CD8-positive, alpha-beta memory T cell (primary cell): ENCODE measurements at regions not wholly inside any gene's neighbourhood (a gene's known extent, or its start where the extent isn't known, plus 50 kb on each side); places are given as distances from the start of the nearest gene placed in this dataset.

Experiments used
- CTCF ChIA-PET: fragments of 350-600 bp; sonication (Branson Sonifier 250); formaldehyde crosslinking; loops from one replicate; lab custom pipeline; 2021; ENCODE audit warnings: antibody characterized with exemption; lab: Charles Lee
- POLR2A ChIA-PET: fragments of 350-600 bp; sonication (Branson Sonifier 250); formaldehyde crosslinking; loops from one replicate; lab custom pipeline; 2021; ENCODE audit warnings: antibody characterized with exemption; lab: Charles Lee
- DNase-seq, 5 donors: peaks; one replicate each; pipeline versions ENCODE4 v3.0.0 to v3.0.0-alpha.2; 2020 to 2022; ENCODE audit warnings: mixed read lengths in 1 of 5
- H3K27ac ChIP-seq: one replicate; pipeline ENCODE4 v1.7.0; 2013; ENCODE audit warnings: low read depth, mild to moderate bottlenecking, low read length, moderate library complexity
- H3K27me3 ChIP-seq: 2 replicates; pipeline ENCODE4 v1.7.0; 2013; ENCODE audit warnings: low read length, mild to moderate bottlenecking; ENCODE audit not compliant: insufficient read depth, poor library complexity, severe bottlenecking
- H3K36me3 ChIP-seq: 2 replicates; pipeline ENCODE4 v1.7.0; 2013; ENCODE audit warnings: mild to moderate bottlenecking, low read length, moderate library complexity; ENCODE audit not compliant: insufficient read depth
- H3K4me1 ChIP-seq: 2 replicates; pipeline ENCODE4 v1.7.0; 2013; ENCODE audit warnings: mild to moderate bottlenecking, low read length, moderate library complexity; ENCODE audit not compliant: insufficient read depth
- H3K4me3 ChIP-seq: 2 replicates; pipeline ENCODE4 v1.7.0; 2013; ENCODE audit warnings: mild to moderate bottlenecking, low read length
- H3K9me3 ChIP-seq: 2 replicates; pipeline ENCODE4 v1.7.0; 2013; ENCODE audit warnings: mild to moderate bottlenecking, low read length
- H3K27ac Mint-ChIP-seq, 8 donors: one replicate each; pipeline ENCODE4 v1.8.0; 2020 to 2021; ENCODE audit warnings: mixed read lengths in 8 of 8, mild to moderate bottlenecking in 6 of 8, inconsistent platforms in 3 of 8, moderate library complexity in 3 of 8
- H3K27me3 Mint-ChIP-seq, 2 donors: one replicate each; pipeline ENCODE4 v1.8.0; 2020 to 2021; ENCODE audit warnings: mixed read lengths in 2 of 2, mild to moderate bottlenecking in 1 of 2, moderate library complexity in 1 of 2
- H3K36me3 Mint-ChIP-seq, 3 donors: one replicate each; pipeline ENCODE4 v1.8.0; 2020 to 2021; ENCODE audit warnings: mixed read lengths in 3 of 3, inconsistent platforms in 1 of 3, mild to moderate bottlenecking in 1 of 3
- H3K4me1 Mint-ChIP-seq, 3 donors: one replicate each; pipeline ENCODE4 v1.8.0; 2020 to 2021; ENCODE audit warnings: mixed read lengths in 3 of 3, inconsistent platforms in 1 of 3, mild to moderate bottlenecking in 1 of 3
- H3K4me3 Mint-ChIP-seq, 7 donors: one replicate each; pipeline ENCODE4 v1.8.0; 2020 to 2021; ENCODE audit warnings: mixed read lengths in 7 of 7, mild to moderate bottlenecking in 6 of 7, moderate library complexity in 4 of 7, inconsistent platforms in 2 of 7
- H3K9me3 Mint-ChIP-seq, 5 donors: one replicate each; pipeline ENCODE4 v1.8.0; 2020 to 2022; ENCODE audit warnings: mixed read lengths in 5 of 5, mild to moderate bottlenecking in 3 of 5, moderate library complexity in 2 of 5, inconsistent platforms in 1 of 5

DNA sequence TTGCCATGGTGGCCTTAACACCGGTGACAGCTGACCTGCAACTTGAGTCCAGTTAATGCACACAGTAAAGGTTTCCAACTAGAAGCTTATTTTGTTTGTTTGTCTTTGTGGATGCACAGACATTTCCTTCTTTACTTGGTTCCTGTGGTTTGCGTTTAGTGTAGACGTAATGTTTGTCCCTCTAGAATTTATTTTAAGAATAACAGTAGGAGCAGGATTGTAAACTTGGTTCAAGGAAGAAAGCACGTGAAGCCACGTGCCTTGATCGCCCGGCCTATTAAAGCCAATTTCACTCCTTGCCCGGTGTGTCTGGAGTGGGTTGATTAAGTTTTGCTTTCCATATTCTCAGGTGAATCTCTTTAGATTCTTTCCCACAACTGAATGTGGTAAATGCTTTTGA is 263.2 kb upstream of the C2CD4B start:
- Histone ChIP-seq H3K9me3 (no peaks in the 10 kb centered on the region), H3K4me1 (no peaks in the 10 kb centered on the region), H3K4me3 (no peak overlapping the region), H3K36me3 (no peaks in the 10 kb centered on the region), H3K27me3 (no peaks in the 10 kb centered on the region), H3K27ac (no peak overlapping the region)
- H3K36me3 Mint-ChIP-seq = no peaks in the 10 kb centered on the region
- ChIA-PET CTCF (no interaction called here), POLR2A (no interaction called here)
- DNase-seq = no peak
- no peaks in the 10 kb centered on the region for H3K9me3 Mint-ChIP-seq
- H3K27me3 Mint-ChIP-seq = peaks cover 0 to 10% of the 10 kb centered on the region in 2 donors
- H3K4me1 Mint-ChIP-seq = no peaks in the 10 kb centered on the region
- no peak overlapping the region for H3K27ac Mint-ChIP-seq
- H3K4me3 Mint-ChIP-seq = no peak overlapping the region

DNA sequence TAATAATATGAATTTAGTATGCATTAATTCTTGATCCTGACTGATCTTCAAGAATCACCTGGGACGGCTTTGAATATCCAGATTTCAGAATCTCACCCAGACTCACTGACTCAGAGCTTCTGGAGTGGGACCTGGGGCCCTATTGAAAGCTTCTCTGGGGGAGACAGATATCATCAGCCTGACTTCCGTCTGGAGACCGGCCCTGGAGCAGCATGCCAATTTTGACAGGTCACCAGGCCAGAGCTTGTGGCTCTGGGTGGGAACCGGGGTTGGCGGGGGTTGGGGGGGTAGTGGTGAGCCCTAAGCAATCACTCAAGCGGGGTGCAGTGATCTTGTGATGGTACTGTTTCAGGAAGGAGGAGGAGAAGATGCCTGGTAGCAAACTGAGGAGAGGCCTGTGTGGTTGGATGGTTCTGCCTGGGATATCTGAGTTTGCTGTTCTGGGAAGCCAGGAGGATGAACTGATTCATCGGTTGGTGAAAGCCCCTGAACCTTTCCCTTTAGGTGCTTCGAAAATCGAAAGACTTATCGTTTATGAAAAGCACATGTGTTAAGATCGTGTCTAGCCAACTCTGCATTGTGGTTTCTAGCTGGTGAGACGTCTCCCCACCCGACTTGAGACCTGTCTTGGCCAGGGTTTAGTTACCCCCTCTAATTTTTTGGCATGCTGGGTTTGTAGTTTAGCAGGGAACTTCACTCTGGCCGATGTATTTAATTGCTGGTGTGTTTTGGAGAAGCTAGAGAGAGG is 263.9 kb upstream of the C2CD4B start:
- Mint-ChIP-seq H3K27me3 (peaks cover 0 to 10% of the 10 kb centered on the region in 2 donors), H3K9me3 (no peaks in the 10 kb centered on the region), H3K36me3 (no peaks in the 10 kb centered on the region), H3K4me1 (no peaks in the 10 kb centered on the region), H3K27ac (no peak overlapping the region), H3K4me3 (no peak overlapping the region)
- H3K27me3 ChIP-seq = no peaks in the 10 kb centered on the region
- no peak for DNase-seq
- H3K9me3 ChIP-seq = no peaks in the 10 kb centered on the region
- ChIA-PET POLR2A (no interaction called here), CTCF (no interaction called here)
- no peak overlapping the region for H3K4me3 ChIP-seq
- no peaks in the 10 kb centered on the region for H3K36me3 ChIP-seq
- no peaks in the 10 kb centered on the region for H3K4me1 ChIP-seq
- no peak overlapping the region for H3K27ac ChIP-seq

DNA sequence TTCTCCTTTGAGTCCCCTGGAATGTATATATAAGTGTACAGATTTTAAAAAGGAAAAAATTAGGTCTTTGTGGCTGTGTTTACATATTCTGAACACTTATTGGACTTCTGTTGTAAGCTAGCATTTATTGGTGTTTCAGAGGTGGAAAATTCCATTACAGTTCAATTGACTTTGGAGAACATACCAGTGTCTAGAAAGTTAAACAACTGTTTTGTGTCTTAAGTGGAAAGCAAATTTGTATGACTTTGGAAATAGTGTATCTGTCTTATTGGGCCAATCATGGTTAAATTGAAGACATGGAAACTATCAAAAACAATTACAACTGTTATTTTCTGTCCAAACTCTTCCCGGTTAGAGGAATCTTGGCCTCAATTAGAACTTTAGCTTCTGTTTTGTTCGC is 265.0 kb upstream of the C2CD4B start:
- H3K4me3 Mint-ChIP-seq = no peak overlapping the region
- H3K27ac ChIP-seq = no peak overlapping the region
- no peaks in the 10 kb centered on the region for H3K4me1 ChIP-seq
- peaks cover 0 to 10% of the 10 kb centered on the region in 2 donors for H3K27me3 Mint-ChIP-seq
- ChIA-PET POLR2A (no interaction called here), CTCF (no interaction called here)
- no peaks in the 10 kb centered on the region for H3K27me3 ChIP-seq
- no peaks in the 10 kb centered on the region for H3K36me3 ChIP-seq
- no peak overlapping the region for H3K4me3 ChIP-seq
- H3K36me3 Mint-ChIP-seq = no peaks in the 10 kb centered on the region
- H3K27ac Mint-ChIP-seq = no peak overlapping the region
- H3K4me1 Mint-ChIP-seq = no peaks in the 10 kb centered on the region
- H3K9me3 Mint-ChIP-seq = no peaks in the 10 kb centered on the region
- no peaks in the 10 kb centered on the region for H3K9me3 ChIP-seq
- no peak for DNase-seq

DNA sequence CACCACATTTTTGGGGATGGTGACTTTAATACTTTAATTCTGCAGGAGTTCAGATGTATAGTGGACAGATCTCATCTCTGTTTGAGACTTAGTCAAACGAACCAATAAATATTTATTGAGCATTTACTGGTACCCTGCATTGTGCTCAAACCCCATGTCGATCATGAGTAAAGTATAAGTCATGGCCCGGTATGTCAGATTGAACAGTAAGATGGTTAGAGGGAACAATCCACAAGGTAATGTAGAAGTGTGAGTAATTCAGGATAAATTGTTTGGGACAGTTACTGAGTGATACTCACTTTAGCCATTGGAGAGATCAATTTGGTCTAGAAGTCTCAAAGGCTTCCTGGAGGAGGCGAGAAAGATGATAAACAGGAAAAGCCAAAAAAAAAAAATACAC is 265.5 kb upstream of the C2CD4B start:
- no peak for DNase-seq
- Histone ChIP-seq H3K4me1 (no peaks in the 10 kb centered on the region), H3K27ac (no peak overlapping the region), H3K36me3 (no peaks in the 10 kb centered on the region), H3K4me3 (no peak overlapping the region), H3K9me3 (no peaks in the 10 kb centered on the region), H3K27me3 (no peaks in the 10 kb centered on the region)
- no peak overlapping the region for H3K27ac Mint-ChIP-seq
- peaks cover 0 to 10% of the 10 kb centered on the region in 2 donors for H3K27me3 Mint-ChIP-seq
- no peak overlapping the region for H3K4me3 Mint-ChIP-seq
- H3K36me3 Mint-ChIP-seq = no peaks in the 10 kb centered on the region
- no peaks in the 10 kb centered on the region for H3K4me1 Mint-ChIP-seq
- CTCF ChIA-PET = no interaction called here
- H3K9me3 Mint-ChIP-seq = no peaks in the 10 kb centered on the region
- POLR2A ChIA-PET = no interaction called here

DNA sequence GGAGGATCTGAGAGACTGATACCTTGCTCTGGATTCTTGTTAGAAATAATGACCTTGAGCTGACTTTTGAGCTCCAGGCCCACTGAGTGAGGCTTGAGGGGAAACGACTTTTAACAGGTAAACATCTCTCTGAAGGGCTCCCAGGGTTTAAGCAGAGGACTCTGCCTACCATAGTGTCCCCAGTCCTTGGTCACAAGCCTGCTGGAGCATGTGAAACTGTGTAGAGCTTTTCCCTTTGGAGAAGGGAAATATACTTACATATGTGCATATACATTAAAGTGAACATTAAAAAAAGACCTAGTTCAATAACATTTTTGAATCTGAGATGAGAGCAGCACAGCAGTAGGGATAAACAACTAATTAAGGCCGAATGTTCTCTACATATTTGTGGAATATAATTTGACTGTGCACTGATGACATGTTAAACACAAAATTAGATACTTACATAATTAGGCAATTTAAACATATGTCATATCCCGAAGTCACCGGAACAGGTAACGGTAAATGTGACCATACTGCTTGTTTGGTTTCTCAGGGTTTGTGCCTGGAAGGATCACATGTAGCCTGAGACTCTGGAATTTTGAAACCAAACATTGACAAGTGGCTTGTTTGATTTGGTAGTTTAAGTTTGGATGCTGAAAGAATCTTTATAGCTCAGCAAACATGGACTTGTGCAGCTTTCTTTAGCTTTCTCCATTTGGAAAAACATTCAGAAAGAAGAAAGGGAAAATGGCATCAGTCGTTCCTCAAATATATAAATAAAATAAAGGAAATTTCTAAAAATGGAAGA is 266.1 kb upstream of the C2CD4B start:
- Mint-ChIP-seq H3K4me1 (no peaks in the 10 kb centered on the region), H3K4me3 (peak overlapping the region in 1 of 7 donors; percentile 61), H3K9me3 (no peaks in the 10 kb centered on the region), H3K27ac (no peak overlapping the region), H3K36me3 (no peaks in the 10 kb centered on the region), H3K27me3 (peaks cover 1 to 10% of the 10 kb centered on the region in 2 donors)
- Histone ChIP-seq H3K4me1 (no peaks in the 10 kb centered on the region), H3K27me3 (no peaks in the 10 kb centered on the region), H3K36me3 (no peaks in the 10 kb centered on the region), H3K4me3 (no peak overlapping the region), H3K9me3 (no peaks in the 10 kb centered on the region), H3K27ac (no peak overlapping the region)
- POLR2A ChIA-PET = no interaction called here
- no peak for DNase-seq
- CTCF ChIA-PET = no interaction called here

DNA sequence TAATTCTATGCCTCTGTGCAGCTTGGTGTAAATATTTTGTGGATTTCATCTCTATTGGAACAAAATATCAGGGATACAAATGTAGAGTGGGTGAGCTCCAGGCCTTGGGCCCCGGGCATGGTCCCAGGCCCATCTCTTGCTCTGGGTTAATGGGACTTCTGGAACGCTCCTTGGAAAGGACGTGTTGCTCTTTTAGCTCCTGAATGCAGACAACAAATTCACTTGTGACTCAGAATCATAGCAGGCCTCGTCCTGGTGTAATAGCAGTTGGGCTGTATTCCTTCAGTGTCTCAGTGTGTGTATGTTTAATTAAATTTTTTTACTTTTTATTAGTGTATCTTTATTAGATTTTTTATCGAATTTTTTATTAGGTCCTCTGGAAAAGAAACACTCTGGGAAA is 266.7 kb upstream of the C2CD4B start:
- no peak overlapping the region for H3K27ac ChIP-seq
- H3K36me3 ChIP-seq = no peaks in the 10 kb centered on the region
- Mint-ChIP-seq H3K27ac (no peak overlapping the region), H3K4me3 (no peak overlapping the region), H3K4me1 (no peaks in the 10 kb centered on the region), H3K27me3 (peaks cover 4 to 10% of the 10 kb centered on the region in 2 donors), H3K36me3 (no peaks in the 10 kb centered on the region), H3K9me3 (no peaks in the 10 kb centered on the region)
- no peak for DNase-seq
- H3K4me3 ChIP-seq = no peak overlapping the region
- ChIA-PET CTCF (no interaction called here), POLR2A (no interaction called here)
- no peaks in the 10 kb centered on the region for H3K27me3 ChIP-seq
- H3K9me3 ChIP-seq = no peaks in the 10 kb centered on the region
- no peaks in the 10 kb centered on the region for H3K4me1 ChIP-seq

DNA sequence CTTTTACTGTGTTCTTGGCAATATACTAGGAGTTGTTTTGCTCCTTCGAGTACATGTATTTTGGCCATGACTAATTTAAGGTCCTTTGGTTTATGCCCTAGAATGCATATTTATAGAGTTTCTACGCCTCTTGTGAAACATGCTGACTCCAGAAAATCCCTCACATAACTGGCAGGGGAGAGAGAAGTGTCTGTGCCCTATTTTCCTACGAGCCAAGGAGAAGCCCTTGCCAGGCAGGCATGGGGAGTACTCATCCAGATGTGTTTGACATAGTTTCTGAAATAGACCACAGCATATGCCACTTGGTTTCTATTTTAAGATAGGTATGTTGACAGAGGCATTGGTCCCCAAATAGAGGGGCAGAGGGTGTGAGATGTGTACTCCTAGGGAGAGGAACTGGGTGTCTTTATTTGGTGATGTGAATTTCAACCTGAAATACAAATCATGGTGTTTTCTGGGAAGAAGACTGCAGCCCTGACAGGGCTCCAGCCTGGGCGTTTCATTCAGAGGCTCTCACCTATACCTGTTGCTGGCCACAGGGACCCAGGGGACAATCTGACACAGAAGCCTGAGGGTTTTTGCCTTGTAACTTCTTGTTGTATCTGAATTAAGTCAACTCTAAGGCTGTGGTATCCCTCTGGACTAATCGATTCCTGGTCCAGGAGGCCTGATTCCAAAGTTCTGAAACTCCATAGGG is 267.8 kb upstream of the C2CD4B start:
- DNase-seq = no peak
- H3K9me3 ChIP-seq = no peaks in the 10 kb centered on the region
- no peak overlapping the region for H3K27ac Mint-ChIP-seq
- H3K27ac ChIP-seq = no peak overlapping the region
- no peaks in the 10 kb centered on the region for H3K36me3 Mint-ChIP-seq
- ChIA-PET CTCF (no interaction called here), POLR2A (no interaction called here)
- H3K4me3 Mint-ChIP-seq = no peak overlapping the region
- no peaks in the 10 kb centered on the region for H3K27me3 ChIP-seq
- no peak overlapping the region for H3K4me3 ChIP-seq
- no peaks in the 10 kb centered on the region for H3K4me1 Mint-ChIP-seq
- H3K4me1 ChIP-seq = no peaks in the 10 kb centered on the region
- H3K27me3 Mint-ChIP-seq = peaks cover 4 to 6% of the 10 kb centered on the region in 2 donors
- H3K36me3 ChIP-seq = no peaks in the 10 kb centered on the region
- H3K9me3 Mint-ChIP-seq = no peaks in the 10 kb centered on the region

DNA sequence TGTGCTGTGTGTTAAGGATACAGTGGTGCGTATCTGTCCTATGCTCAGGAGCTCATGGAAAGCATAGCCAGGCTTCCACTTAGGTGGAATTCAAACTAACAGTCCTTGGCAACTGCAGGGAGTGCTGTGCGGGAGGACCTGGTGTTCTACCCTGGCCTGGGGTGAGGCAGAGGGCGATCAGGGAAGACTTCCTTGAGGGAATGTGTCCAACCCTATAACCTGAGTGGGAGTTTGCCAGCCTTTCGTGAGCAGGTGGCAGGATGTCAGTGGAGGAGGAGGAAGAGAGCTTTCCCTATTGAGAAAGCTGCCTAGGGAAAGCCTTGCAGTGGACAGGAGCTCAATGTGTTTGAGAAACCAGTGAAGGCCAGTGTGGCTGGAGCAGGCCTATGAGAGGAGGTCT is 271.1 kb upstream of the C2CD4B start:
- Histone ChIP-seq H3K27me3 (no peaks in the 10 kb centered on the region), H3K36me3 (no peaks in the 10 kb centered on the region), H3K4me3 (no peak overlapping the region), H3K9me3 (no peaks in the 10 kb centered on the region), H3K4me1 (no peaks in the 10 kb centered on the region), H3K27ac (no peak overlapping the region)
- POLR2A ChIA-PET = no interaction called here
- no peak for DNase-seq
- H3K27ac Mint-ChIP-seq = no peak overlapping the region
- no peaks in the 10 kb centered on the region for H3K4me1 Mint-ChIP-seq
- H3K27me3 Mint-ChIP-seq = peaks cover 0 to 6% of the 10 kb centered on the region in 2 donors
- H3K36me3 Mint-ChIP-seq = no peaks in the 10 kb centered on the region
- no peak overlapping the region for H3K4me3 Mint-ChIP-seq
- CTCF ChIA-PET = interaction anchor here (0.8 kb wide), 1 partner anchor 10 kb away, joined by 3 read pairs; no protein-coding TSS in a partner anchor
- H3K9me3 Mint-ChIP-seq = no peaks in the 10 kb centered on the region
